ENCODE measurements at regions not wholly inside any gene's neighbourhood (a gene's known extent, or its start where the extent isn't known, plus 50 kb on each side); places are given as distances from the start of the nearest gene placed in this dataset.

DNA sequence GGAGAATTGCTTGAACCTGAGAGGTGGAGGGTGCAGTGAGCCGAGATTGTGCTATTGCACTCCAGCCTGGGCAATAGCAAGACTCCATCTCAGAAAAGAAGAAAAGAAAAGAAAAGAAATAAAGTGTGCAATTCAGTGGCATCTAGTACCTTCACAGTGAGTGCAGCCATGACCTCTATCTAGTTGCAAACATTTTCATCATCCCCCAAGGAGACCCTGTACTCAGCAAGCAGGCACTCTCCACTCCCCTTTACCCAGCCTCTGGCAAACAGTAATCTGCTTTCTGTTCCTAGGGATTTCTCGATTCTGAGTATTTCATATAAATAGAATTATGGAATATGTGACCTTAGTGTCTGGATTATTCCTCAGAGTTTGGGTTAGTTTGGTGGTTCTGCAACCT, 130.4 kb upstream of the ARL4C start:
- WGBS, 2 donors, result 70 to 90% methylated on average over 2 of the region's 2 CpGs
- Histone ChIP-seq H3K36me3 (no peaks in the 10 kb centered on the region), H3K27me3 (no peaks in the 10 kb centered on the region), H3K9me3 (no peaks in the 10 kb centered on the region), H3K4me1 (no peaks in the 10 kb centered on the region), H3K4me3 (no peak overlapping the region), H3K27ac (no peak overlapping the region)
- no peak for ATAC-seq
- DNase-seq, result no peak
- intact Hi-C loops (cut with DNase I), result no loop called here
- FAIRE-seq, result no peak
- TF ChIP-seq, protein P1, sequence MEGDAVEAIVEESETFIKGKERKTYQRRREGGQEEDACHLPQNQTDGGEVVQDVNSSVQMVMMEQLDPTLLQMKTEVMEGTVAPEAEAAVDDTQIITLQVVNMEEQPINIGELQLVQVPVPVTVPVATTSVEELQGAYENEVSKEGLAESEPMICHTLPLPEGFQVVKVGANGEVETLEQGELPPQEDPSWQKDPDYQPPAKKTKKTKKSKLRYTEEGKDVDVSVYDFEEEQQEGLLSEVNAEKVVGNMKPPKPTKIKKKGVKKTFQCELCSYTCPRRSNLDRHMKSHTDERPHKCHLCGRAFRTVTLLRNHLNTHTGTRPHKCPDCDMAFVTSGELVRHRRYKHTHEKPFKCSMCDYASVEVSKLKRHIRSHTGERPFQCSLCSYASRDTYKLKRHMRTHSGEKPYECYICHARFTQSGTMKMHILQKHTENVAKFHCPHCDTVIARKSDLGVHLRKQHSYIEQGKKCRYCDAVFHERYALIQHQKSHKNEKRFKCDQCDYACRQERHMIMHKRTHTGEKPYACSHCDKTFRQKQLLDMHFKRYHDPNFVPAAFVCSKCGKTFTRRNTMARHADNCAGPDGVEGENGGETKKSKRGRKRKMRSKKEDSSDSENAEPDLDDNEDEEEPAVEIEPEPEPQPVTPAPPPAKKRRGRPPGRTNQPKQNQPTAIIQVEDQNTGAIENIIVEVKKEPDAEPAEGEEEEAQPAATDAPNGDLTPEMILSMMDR (IDR thresholded peaks at IDR 0.05), result no peak

DNA sequence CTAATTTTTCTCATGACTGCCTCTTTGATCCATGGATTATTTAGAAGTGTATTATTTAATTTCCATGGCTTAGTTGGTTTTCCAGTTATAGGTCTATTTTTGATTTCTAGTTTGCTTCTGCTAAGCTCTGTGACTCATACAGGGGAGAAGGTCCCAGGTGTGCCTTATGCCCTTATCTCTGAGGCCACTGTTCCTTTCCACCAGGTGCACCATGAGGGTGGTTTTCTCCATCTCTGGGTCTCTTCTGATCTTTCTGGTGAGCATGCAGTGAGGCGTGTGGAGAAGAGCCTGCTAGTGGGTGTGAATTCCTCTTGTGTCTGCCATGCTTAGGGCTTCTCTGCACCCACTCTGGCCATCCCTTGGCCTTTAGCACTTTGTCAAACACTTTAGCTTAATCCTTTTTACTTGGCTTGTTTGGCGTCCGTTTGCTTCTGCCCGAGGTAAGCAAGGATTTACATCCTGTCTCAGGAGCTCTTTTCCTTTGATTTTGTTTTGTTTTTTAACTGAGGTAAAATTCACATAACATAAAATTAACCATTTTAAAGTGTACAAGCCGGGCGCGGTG, 129.8 kb upstream of the ARL4C start:
- no peak for DNase-seq
- 80 to 90% methylated on average over 7 of the region's 7 CpGs for WGBS, 2 donors

GRCh38 chr2:234625626-234626250, 128.9 kb upstream of the ARL4C start:
- ATAC-seq (no peak), DNase-seq (no peak), FAIRE-seq (no peak)
- Histone ChIP-seq H3K27me3 (no peaks in the 10 kb centered on the region), H3K36me3 (no peaks in the 10 kb centered on the region), H3K4me3 (no peak overlapping the region), H3K4me1 (no peaks in the 10 kb centered on the region), H3K9me3 (no peaks in the 10 kb centered on the region), H3K27ac (no peak overlapping the region)
- WGBS, 2 donors, result 77 to 87% methylated on average over 4 of the region's 4 CpGs
- TF ChIP-seq, protein P1 (IDR thresholded peaks at IDR 0.05), result no peak
- intact Hi-C loops (cut with DNase I), result no loop called here

More for the DNA sequence above, 129.8 kb upstream of the ARL4C start:
- Histone ChIP-seq H3K9me3 (no peaks in the 10 kb centered on the region), H3K4me1 (no peaks in the 10 kb centered on the region), H3K4me3 (no peak overlapping the region), H3K27ac (no peak overlapping the region), H3K27me3 (no peaks in the 10 kb centered on the region), H3K36me3 (no peaks in the 10 kb centered on the region)
- TF ChIP-seq, protein P1 (IDR thresholded peaks at IDR 0.05), result no peak
- intact Hi-C loops (cut with DNase I), result no loop called here
- no peak for FAIRE-seq
- ATAC-seq, result peak in 3 of 4 donors; percentile 48 to 68 (median 54)

- DNase-seq, result no peak
- no peaks in the 10 kb centered on the region for H3K27me3 ChIP-seq
- TF ChIP-seq, protein P1 (IDR thresholded peaks at IDR 0.05), result no peak
- 69 to 74% methylated on average over 5 of the region's 5 CpGs for WGBS, 2 donors
- intact Hi-C loops (cut with DNase I), result no loop called here
- no peak for ATAC-seq
- no peak overlapping the region for H3K4me3 ChIP-seq
- no peaks in the 10 kb centered on the region for H3K4me1 ChIP-seq
- FAIRE-seq, result no peak
- H3K9me3 ChIP-seq, result no peaks in the 10 kb centered on the region
- H3K27ac ChIP-seq, result no peak overlapping the region
- no peaks in the 10 kb centered on the region for H3K36me3 ChIP-seq
Observed at GRCh38 chr2:234623521-234623991, 126.7 kb upstream of the ARL4C start.

GRCh38 chr2:234621120-234621519, 124.2 kb upstream of the ARL4C start:
- no peaks in the 10 kb centered on the region for H3K36me3 ChIP-seq
- no peaks in the 10 kb centered on the region for H3K27me3 ChIP-seq
- no peak overlapping the region for H3K27ac ChIP-seq
- DNase-seq, result no peak
- no peak for ATAC-seq
- no peak overlapping the region for H3K4me3 ChIP-seq
- intact Hi-C loops (cut with DNase I), result no loop called here
- TF ChIP-seq, protein P1 (IDR thresholded peaks at IDR 0.05), result no peak
- 79 to 84% methylated on average over 5 of the region's 5 CpGs for WGBS, 2 donors
- no peaks in the 10 kb centered on the region for H3K9me3 ChIP-seq
- no peaks in the 10 kb centered on the region for H3K4me1 ChIP-seq
- FAIRE-seq, result no peak

Measured in pancreas (tissue), 10 donors.